ENCODE measurements at regions not wholly inside any gene's neighbourhood (a gene's known extent, or its start where the extent isn't known, plus 50 kb on each side); places are given as distances from the start of the nearest gene placed in this dataset.

GRCh38 chr15:87631093-87631492, 625.4 kb downstream of the NTRK3 start:
- no peak for TF ChIP-seq CTCF (IDR thresholded peaks at IDR 0.05)
- TF ChIP-seq POLR2A (IDR thresholded peaks at IDR 0.05): no peak

All from body of pancreas (tissue), 4 donors.